WTC11 (cell line): ENCODE measurements at regions not wholly inside any gene's neighbourhood (a gene's known extent, or its start where the extent isn't known, plus 50 kb on each side); places are given as distances from the start of the nearest gene placed in this dataset.
"Not testable (repeated sequence)": the region's sequence is repeated elsewhere in the genome, so short reads cannot be mapped to it uniquely, and the experiment has no call there.

Source experiments
- ATAC-seq: fragments of 200-7000 bp; cut with Tn5 transposase; 2 replicates; pipeline ENCODE4 v1.10.0; 2021; ENCODE audit warnings: mild to moderate bottlenecking, moderate library complexity
- CTCF ChIA-PET: fragments of 300-600 bp; sonication (Branson Sonifier 250); formaldehyde crosslinking; loops from one replicate; lab custom pipeline; 2021; ENCODE audit warnings: antibody characterized with exemption; lab: Charles Lee
- POLR2A ChIA-PET: fragments of 350-600 bp; sonication (Branson Sonifier 250); formaldehyde crosslinking; loops from one replicate; lab custom pipeline; 2021; ENCODE audit warnings: antibody characterized with exemption; lab: Charles Lee
- DNase-seq: peaks from one replicate; pipeline ENCODE4 v3.0.0; 2021; ENCODE audit warnings: low spot score
- H3K27ac Mint-ChIP-seq: 2 replicates; pipeline ENCODE4 v1.8.0; 2021; ENCODE audit warnings: mixed read lengths
- H3K27me3 Mint-ChIP-seq: 2 replicates; pipeline ENCODE4 v1.8.0; 2021; ENCODE audit warnings: low read depth, mild to moderate bottlenecking, moderate library complexity, mixed read lengths
- H3K36me3 Mint-ChIP-seq: 2 replicates; pipeline ENCODE4 v1.8.0; 2021; ENCODE audit warnings: mixed read lengths
- H3K4me1 Mint-ChIP-seq: 2 replicates; pipeline ENCODE4 v1.8.0; 2022; ENCODE audit warnings: mixed read lengths
- H3K4me3 Mint-ChIP-seq: 2 replicates; pipeline ENCODE4 v1.8.0; 2021; ENCODE audit warnings: mild to moderate bottlenecking, moderate library complexity, mixed read lengths
- H3K9me3 Mint-ChIP-seq: 2 replicates; pipeline ENCODE4 v1.8.0; 2021; ENCODE audit warnings: mixed read lengths
- CBFB ChIP-seq: sonication (generic); formaldehyde crosslinking; IDR thresholded peaks from 2 replicates; pipeline ENCODE4 v1.8.1; 2022; ENCODE audit warnings: mild to moderate bottlenecking, low read depth, missing genetic modification reagents
- EMX1 ChIP-seq: fragments of 250-450 bp; sonication (Bioruptor Pico); IDR thresholded peaks from 2 replicates; pipeline ENCODE4 v1.8.0; 2021; ENCODE audit warnings: mild to moderate bottlenecking
- GABPB1 ChIP-seq: sonication (generic); formaldehyde crosslinking; IDR thresholded peaks from 2 replicates; pipeline ENCODE4 v1.8.1; 2023; ENCODE audit warnings: mild to moderate bottlenecking, missing genetic modification reagents
- HMGA2 ChIP-seq: fragments of 250-450 bp; sonication (Bioruptor Pico); IDR thresholded peaks from 2 replicates; pipeline ENCODE4 v1.4.0; 2021; ENCODE audit warnings: mild to moderate bottlenecking, moderate library complexity
- IRF2 ChIP-seq: sonication (generic); formaldehyde crosslinking; IDR thresholded peaks from 2 replicates; pipeline ENCODE4 v1.8.0; 2022; ENCODE audit warnings: low read depth, missing genetic modification reagents, borderline replicate concordance
- JUN ChIP-seq: sonication (generic); formaldehyde crosslinking; IDR thresholded peaks from 2 replicates; pipeline ENCODE4 v1.8.0; 2023; ENCODE audit warnings: mild to moderate bottlenecking, missing genetic modification reagents
- KAT7 ChIP-seq: sonication (generic); formaldehyde crosslinking; IDR thresholded peaks from 2 replicates; pipeline ENCODE4 v1.8.1; 2023; ENCODE audit warnings: missing genetic modification reagents, mild to moderate bottlenecking, borderline replicate concordance
- PRDM15 ChIP-seq: sonication (generic); formaldehyde crosslinking; IDR thresholded peaks from 2 replicates; pipeline ENCODE4 v1.8.0; 2022; ENCODE audit warnings: missing genetic modification reagents
- SOX15 ChIP-seq: fragments of 250-450 bp; sonication (Bioruptor Pico); IDR thresholded peaks from 2 replicates; pipeline ENCODE4 v1.9.0; 2021; ENCODE audit warnings: mild to moderate bottlenecking
- SP1 ChIP-seq: sonication (generic); formaldehyde crosslinking; conservative IDR thresholded peaks from 2 replicates; pipeline ENCODE4 v1.8.1; 2022; ENCODE audit warnings: missing genetic modification reagents
- STAT6 ChIP-seq: sonication (generic); formaldehyde crosslinking; conservative IDR thresholded peaks from 2 replicates; pipeline ENCODE4 v1.8.1; 2023; ENCODE audit warnings: mild to moderate bottlenecking, low read depth, missing genetic modification reagents, moderate library complexity
- ZNF416 ChIP-seq: fragments of 250-450 bp; sonication (Bioruptor Pico); IDR thresholded peaks from 2 replicates; pipeline ENCODE4 v1.9.0; 2021; ENCODE audit warnings: mild to moderate bottlenecking, inconsistent platforms
- ZNF423 ChIP-seq: fragments of 250-450 bp; sonication (Bioruptor Pico); IDR thresholded peaks from 2 replicates; pipeline ENCODE4 v2.1.2; 2022; ENCODE audit warnings: mild to moderate bottlenecking, moderate library complexity
- TF ChIP-seq, protein P1 (sequence below): fragments of 200-600 bp; IDR thresholded peaks from 2 replicates; pipeline ENCODE4 v1.8.0; 2022; ENCODE audit warnings: antibody characterized with exemption
- TF ChIP-seq, protein P2 (sequence below): fragments of 250-450 bp; sonication (Bioruptor Pico); IDR thresholded peaks from 2 replicates; pipeline ENCODE4 v1.8.0; 2021; ENCODE audit warnings: mild to moderate bottlenecking
- TF ChIP-seq, protein P3 (sequence below): sonication (generic); formaldehyde crosslinking; IDR thresholded peaks from 2 replicates; pipeline ENCODE4 v1.8.1; 2023; ENCODE audit warnings: mild to moderate bottlenecking, missing genetic modification reagents

DNA sequence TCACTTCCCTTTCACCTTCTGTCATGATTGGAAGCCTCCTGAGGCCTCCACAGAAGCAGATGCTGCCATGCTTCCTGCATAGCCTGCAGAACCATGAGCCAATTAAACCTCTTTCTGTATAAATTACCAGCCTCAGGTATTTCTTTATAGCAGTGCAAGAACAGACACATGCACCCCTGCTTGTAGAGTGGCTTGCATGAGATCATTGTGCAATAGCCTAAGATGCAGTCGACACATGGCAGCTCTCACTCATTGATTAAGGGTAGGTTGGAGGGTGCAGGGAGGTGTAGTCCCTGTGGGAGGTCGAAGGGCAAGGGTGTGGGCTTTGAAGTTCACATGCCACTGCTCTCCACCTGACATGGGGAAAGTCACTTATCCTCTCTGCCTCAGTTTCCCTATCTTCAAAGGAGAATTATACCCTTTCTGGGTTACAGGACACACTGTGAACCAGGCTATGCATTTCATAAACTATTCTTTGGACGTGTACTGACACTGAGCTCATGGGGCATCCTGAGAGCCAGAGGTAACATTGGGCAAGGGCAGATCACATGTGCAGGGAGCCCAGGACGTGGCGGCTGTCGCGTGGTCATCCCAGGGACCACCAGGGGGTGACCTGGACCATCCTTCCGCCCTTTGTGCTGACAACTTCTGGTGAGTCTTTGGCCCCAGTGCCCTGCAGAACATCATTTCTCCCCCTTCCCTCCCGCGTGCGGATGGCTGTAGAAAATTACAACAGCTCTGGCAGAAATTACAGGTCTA lies 69.2 kb upstream of the SHANK2 start (continued):
- TF ChIP-seq, protein P1, sequence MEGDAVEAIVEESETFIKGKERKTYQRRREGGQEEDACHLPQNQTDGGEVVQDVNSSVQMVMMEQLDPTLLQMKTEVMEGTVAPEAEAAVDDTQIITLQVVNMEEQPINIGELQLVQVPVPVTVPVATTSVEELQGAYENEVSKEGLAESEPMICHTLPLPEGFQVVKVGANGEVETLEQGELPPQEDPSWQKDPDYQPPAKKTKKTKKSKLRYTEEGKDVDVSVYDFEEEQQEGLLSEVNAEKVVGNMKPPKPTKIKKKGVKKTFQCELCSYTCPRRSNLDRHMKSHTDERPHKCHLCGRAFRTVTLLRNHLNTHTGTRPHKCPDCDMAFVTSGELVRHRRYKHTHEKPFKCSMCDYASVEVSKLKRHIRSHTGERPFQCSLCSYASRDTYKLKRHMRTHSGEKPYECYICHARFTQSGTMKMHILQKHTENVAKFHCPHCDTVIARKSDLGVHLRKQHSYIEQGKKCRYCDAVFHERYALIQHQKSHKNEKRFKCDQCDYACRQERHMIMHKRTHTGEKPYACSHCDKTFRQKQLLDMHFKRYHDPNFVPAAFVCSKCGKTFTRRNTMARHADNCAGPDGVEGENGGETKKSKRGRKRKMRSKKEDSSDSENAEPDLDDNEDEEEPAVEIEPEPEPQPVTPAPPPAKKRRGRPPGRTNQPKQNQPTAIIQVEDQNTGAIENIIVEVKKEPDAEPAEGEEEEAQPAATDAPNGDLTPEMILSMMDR: no peak
- no peak for TF ChIP-seq SOX15 (CRISPR knock-in tag)
- TF ChIP-seq IRF2 (CRISPR knock-in tag): no peak
- no peak for TF ChIP-seq HMGA2 (CRISPR knock-in tag)
- no peak for TF ChIP-seq ZNF416 (CRISPR knock-in tag)

GRCh38 chr11:71316701-71317100 lies 64.3 kb upstream of the SHANK2 start:
- H3K9me3 Mint-ChIP-seq: peaks cover 56% of the 10 kb centered on the region
- ATAC-seq: no peak
- no peaks in the 10 kb centered on the region for H3K4me1 Mint-ChIP-seq
- CTCF ChIA-PET: no interaction called here
- no peak overlapping the region for H3K27ac Mint-ChIP-seq
- H3K4me3 Mint-ChIP-seq: no peak overlapping the region
- POLR2A ChIA-PET: no interaction called here
- TF ChIP-seq CBFB (no peak), JUN (CRISPR knock-in tag) (no peak), IRF2 (CRISPR knock-in tag) (no peak)
- peaks cover 23% of the 10 kb centered on the region for H3K36me3 Mint-ChIP-seq
- DNase-seq: no peak
- H3K27me3 Mint-ChIP-seq: peaks cover 46% of the 10 kb centered on the region

GRCh38 chr11:71312616-71313015 lies 60.2 kb upstream of the SHANK2 start:
- ChIA-PET POLR2A (interaction anchor here (0.5 kb wide), 1 partner anchor 613 kb away, joined by 3 read pairs; no protein-coding TSS in a partner anchor), CTCF (interaction anchor here (0.9 kb wide), 1 partner anchor 226 kb away, joined by 3 read pairs; no protein-coding TSS in a partner anchor)
- H3K27me3 Mint-ChIP-seq: peaks cover 30% of the 10 kb centered on the region
- ATAC-seq, H3K27ac Mint-ChIP-seq, DNase-seq, H3K4me3 Mint-ChIP-seq, H3K4me1 Mint-ChIP-seq: not testable (repeated sequence)
- peaks cover 36% of the 10 kb centered on the region for H3K9me3 Mint-ChIP-seq
- H3K36me3 Mint-ChIP-seq: peaks cover 11% of the 10 kb centered on the region

DNA sequence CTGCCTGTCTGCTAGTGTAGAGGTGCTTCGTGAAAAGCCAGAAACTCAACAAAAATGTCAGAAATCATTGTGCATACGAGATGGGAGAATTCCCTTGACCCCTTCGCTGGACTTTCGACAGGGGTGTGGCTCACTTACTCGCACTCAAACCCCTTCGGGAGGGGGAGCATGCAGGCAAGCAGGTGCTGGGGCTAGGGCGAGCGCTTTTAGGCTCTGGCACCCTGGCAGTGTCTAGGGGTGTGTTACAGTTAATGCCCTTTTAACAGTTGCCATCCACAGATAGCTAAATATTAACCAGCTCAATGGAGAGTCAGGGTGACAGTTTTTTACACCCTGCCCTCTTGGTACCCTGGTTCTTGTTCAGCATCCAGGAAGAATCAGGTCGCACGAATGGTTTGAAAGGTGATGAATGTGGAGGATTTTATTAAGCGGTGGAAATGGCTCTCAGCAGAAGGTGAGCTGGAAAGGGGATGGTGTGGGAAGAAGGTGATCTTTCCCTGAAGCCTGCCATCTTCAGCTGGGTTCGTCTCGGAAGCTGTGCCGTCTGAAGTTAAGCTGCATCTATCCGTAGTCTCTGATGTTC lies 59.6 kb upstream of the SHANK2 start:
- Mint-ChIP-seq H3K4me1 (no peaks in the 10 kb centered on the region), H3K4me3 (no peak overlapping the region), H3K27me3 (peaks cover 27% of the 10 kb centered on the region), H3K36me3 (peaks cover 7% of the 10 kb centered on the region; the same call in 1 of the 2 replicates), H3K9me3 (peaks cover 31% of the 10 kb centered on the region), H3K27ac (no peak overlapping the region)
- DNase-seq: no peak
- CTCF ChIA-PET: no interaction called here
- ATAC-seq: no peak
- POLR2A ChIA-PET: no interaction called here
- TF ChIP-seq, protein P2, sequence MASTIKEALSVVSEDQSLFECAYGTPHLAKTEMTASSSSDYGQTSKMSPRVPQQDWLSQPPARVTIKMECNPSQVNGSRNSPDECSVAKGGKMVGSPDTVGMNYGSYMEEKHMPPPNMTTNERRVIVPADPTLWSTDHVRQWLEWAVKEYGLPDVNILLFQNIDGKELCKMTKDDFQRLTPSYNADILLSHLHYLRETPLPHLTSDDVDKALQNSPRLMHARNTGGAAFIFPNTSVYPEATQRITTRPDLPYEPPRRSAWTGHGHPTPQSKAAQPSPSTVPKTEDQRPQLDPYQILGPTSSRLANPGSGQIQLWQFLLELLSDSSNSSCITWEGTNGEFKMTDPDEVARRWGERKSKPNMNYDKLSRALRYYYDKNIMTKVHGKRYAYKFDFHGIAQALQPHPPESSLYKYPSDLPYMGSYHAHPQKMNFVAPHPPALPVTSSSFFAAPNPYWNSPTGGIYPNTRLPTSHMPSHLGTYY (CRISPR knock-in tag): no peak
- TF ChIP-seq KAT7: no peak
- TF ChIP-seq, protein P3, sequence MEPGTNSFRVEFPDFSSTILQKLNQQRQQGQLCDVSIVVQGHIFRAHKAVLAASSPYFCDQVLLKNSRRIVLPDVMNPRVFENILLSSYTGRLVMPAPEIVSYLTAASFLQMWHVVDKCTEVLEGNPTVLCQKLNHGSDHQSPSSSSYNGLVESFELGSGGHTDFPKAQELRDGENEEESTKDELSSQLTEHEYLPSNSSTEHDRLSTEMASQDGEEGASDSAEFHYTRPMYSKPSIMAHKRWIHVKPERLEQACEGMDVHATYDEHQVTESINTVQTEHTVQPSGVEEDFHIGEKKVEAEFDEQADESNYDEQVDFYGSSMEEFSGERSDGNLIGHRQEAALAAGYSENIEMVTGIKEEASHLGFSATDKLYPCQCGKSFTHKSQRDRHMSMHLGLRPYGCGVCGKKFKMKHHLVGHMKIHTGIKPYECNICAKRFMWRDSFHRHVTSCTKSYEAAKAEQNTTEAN: no peak
- no peak for TF ChIP-seq ZNF416 (CRISPR knock-in tag)
- no peak for TF ChIP-seq CBFB
- TF ChIP-seq SOX15 (CRISPR knock-in tag): no peak
- TF ChIP-seq ZNF423 (CRISPR knock-in tag): no peak
- TF ChIP-seq SP1 (CRISPR knock-in tag): no peak
- TF ChIP-seq STAT6 (CRISPR knock-in tag): no peak
- TF ChIP-seq EMX1 (CRISPR knock-in tag): no peak
- TF ChIP-seq GABPB1 (CRISPR knock-in tag): no peak
- TF ChIP-seq PRDM15: no peak
